SK-N-SH treated with all-trans-retinoic acid at 6 μM for 48 hours (cell line): ENCODE measurements at regions not wholly inside any gene's neighbourhood (a gene's known extent, or its start where the extent isn't known, plus 50 kb on each side); places are given as distances from the start of the nearest gene placed in this dataset.

Experiments used
- ATAC-seq: fragments of 200-7000 bp; cut with Tn5 transposase; 3 replicates; pipeline ENCODE4 v1.9.1; 2020; ENCODE audit warnings: mild to moderate bottlenecking, moderate library complexity
- ARNTL ChIP-seq: fragments of 450-650 bp; formaldehyde crosslinking; IDR thresholded peaks from 2 replicates; pipeline ENCODE4 v1.5.0; 2020; ENCODE audit warnings: low read depth, mild to moderate bottlenecking, moderate library complexity, borderline replicate concordance
- BACH2 ChIP-seq: fragments of 250-450 bp; sonication (Bioruptor Pico); IDR thresholded peaks from 2 replicates; pipeline ENCODE4 v1.9.0; 2021; ENCODE audit warnings: mild to moderate bottlenecking, borderline replicate concordance
- CSDC2 ChIP-seq: fragments of 250-450 bp; sonication (Bioruptor Pico); IDR thresholded peaks from 2 replicates; pipeline ENCODE4 v1.5.0; 2020; ENCODE audit warnings: mild to moderate bottlenecking, moderate library complexity
- ESRRG ChIP-seq: fragments of 250-450 bp; sonication (Bioruptor Pico); IDR thresholded peaks from 2 replicates; pipeline ENCODE4 v1.6.1; 2021; ENCODE audit warnings: mild to moderate bottlenecking
- GLIS3 ChIP-seq: fragments of 250-450 bp; sonication (Bioruptor Pico); IDR thresholded peaks from 2 replicates; pipeline ENCODE4 v1.5.0; 2020; ENCODE audit warnings: mild to moderate bottlenecking, moderate library complexity
- ISL1 ChIP-seq: fragments of 250-450 bp; sonication (Bioruptor Pico); IDR thresholded peaks from 2 replicates; pipeline ENCODE4 v2.1.2; 2022; ENCODE audit warnings: mild to moderate bottlenecking, moderate library complexity
- OSR1 ChIP-seq: fragments of 250-450 bp; sonication (Bioruptor Pico); IDR thresholded peaks from 2 replicates; pipeline ENCODE4 v1.8.0; 2022; ENCODE audit warnings: moderate library complexity, mild to moderate bottlenecking, inconsistent platforms
- PPARA ChIP-seq: fragments of 250-450 bp; sonication (Bioruptor Pico); IDR thresholded peaks from 2 replicates; pipeline ENCODE4 v1.5.0; 2020; ENCODE audit warnings: mild to moderate bottlenecking, borderline replicate concordance
- RARB ChIP-seq: fragments of 250-450 bp; sonication (Bioruptor Pico); IDR thresholded peaks from 2 replicates; pipeline ENCODE4 v1.8.0; 2021; ENCODE audit warnings: mild to moderate bottlenecking, moderate library complexity
- SNAI2 ChIP-seq: fragments of 250-450 bp; sonication (Bioruptor Pico); IDR thresholded peaks from 2 replicates; pipeline ENCODE4 v1.5.0; 2020; ENCODE audit warnings: mild to moderate bottlenecking, moderate library complexity
- TCF4 ChIP-seq: fragments of 250-450 bp; sonication (Bioruptor Pico); IDR thresholded peaks from 2 replicates; pipeline ENCODE4 v1.8.0; 2021; ENCODE audit warnings: mild to moderate bottlenecking, moderate library complexity, borderline replicate concordance
- TOX ChIP-seq: fragments of 250-450 bp; sonication (Bioruptor Pico); IDR thresholded peaks from 2 replicates; pipeline ENCODE4 v1.8.0; 2021; ENCODE audit warnings: mild to moderate bottlenecking, moderate library complexity, borderline replicate concordance
- ZFP3 ChIP-seq: fragments of 250-450 bp; sonication (Bioruptor Pico); IDR thresholded peaks from 2 replicates; pipeline ENCODE4 v1.5.0; 2020; ENCODE audit warnings: mild to moderate bottlenecking, moderate library complexity
- ZFP30 ChIP-seq: fragments of 450-650 bp; formaldehyde crosslinking; IDR thresholded peaks from 2 replicates; pipeline ENCODE4 v1.5.0; 2022; ENCODE audit warnings: mild to moderate bottlenecking, moderate library complexity
- ZNF565 ChIP-seq: fragments of 450-650 bp; formaldehyde crosslinking; conservative IDR thresholded peaks from 2 replicates; pipeline ENCODE4 v1.5.0; 2020; ENCODE audit warnings: low read depth, mild to moderate bottlenecking, moderate library complexity
- ZNF70 ChIP-seq: fragments of 450-650 bp; formaldehyde crosslinking; IDR thresholded peaks from 2 replicates; pipeline ENCODE4 v1.5.0; 2020; ENCODE audit warnings: mild to moderate bottlenecking, moderate library complexity
- ZNF8 ChIP-seq: fragments of 450-650 bp; formaldehyde crosslinking; IDR thresholded peaks from 2 replicates; pipeline ENCODE4 v1.5.0; 2020; ENCODE audit warnings: mild to moderate bottlenecking, moderate library complexity
- TF ChIP-seq, protein P1 (sequence below): fragments of 250-450 bp; sonication (Bioruptor Pico); IDR thresholded peaks from 2 replicates; pipeline ENCODE4 v1.5.0; 2020; ENCODE audit warnings: mild to moderate bottlenecking, moderate library complexity
- TF ChIP-seq, protein P2 (sequence below): fragments of 250-450 bp; sonication (Bioruptor Pico); IDR thresholded peaks from 2 replicates; pipeline ENCODE4 v1.8.0; 2021; ENCODE audit warnings: low read depth, mild to moderate bottlenecking, moderate library complexity, borderline replicate concordance
- TF ChIP-seq, protein P3 (sequence below): fragments of 250-450 bp; sonication (Bioruptor Pico); IDR thresholded peaks from 2 replicates; pipeline ENCODE4 v1.8.0; 2020; ENCODE audit warnings: mild to moderate bottlenecking, moderate library complexity, borderline replicate concordance
- TF ChIP-seq, protein P4 (sequence below): fragments of 250-450 bp; sonication (Bioruptor Pico); IDR thresholded peaks from 2 replicates; pipeline ENCODE4 v1.5.1; 2021; ENCODE audit warnings: mild to moderate bottlenecking, moderate library complexity

DNA sequence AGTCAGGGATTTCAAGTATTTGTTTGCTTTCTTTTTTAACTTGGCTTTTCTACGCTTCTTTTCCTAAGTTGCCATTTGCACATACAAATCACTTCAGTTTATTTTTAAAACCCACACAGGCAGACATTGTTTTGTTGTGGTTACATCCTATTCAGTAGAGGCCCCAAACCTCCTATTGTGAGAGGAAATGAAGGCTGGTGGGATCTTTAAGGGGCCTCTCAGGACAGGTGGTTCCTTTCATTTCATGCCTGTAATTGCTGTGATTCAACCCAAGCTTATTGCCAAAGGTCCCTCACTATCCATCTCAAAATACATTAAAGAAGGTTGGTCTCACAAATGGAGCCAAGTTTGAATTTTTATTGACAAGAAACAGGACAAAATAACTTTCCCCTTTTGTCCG, 257.1 kb downstream of the ADAMTS20 start:
- ATAC-seq: no peak
- no peak for TF ChIP-seq ZNF8 (CRISPR knock-in tag)

DNA sequence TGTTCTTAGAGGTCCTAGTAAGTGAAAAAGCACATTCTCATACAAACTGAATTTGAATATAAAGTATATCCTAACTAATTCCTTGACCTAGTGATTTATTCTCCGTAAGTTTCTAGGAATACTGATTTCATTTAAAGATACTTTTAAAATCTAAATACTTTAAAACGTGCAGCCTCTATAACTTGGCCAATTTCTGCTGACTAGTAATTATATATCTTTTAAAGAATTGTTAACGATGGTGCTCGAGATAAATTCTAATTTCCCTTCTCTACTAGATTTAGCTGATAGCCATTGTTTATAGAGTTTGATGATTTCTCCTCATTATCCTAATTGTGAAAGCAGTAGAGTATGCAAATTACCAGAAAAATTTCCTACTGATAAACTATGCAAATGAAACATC, 257.9 kb downstream of the ADAMTS20 start:
- ATAC-seq: no peak
- no peak for TF ChIP-seq BACH2 (CRISPR knock-in tag)
- no peak for TF ChIP-seq ESRRG (CRISPR knock-in tag)
- no peak for TF ChIP-seq ISL1 (CRISPR knock-in tag)
- no peak for TF ChIP-seq TCF4 (CRISPR knock-in tag)
- TF ChIP-seq GLIS3 (CRISPR knock-in tag): no peak
- TF ChIP-seq, protein P1, sequence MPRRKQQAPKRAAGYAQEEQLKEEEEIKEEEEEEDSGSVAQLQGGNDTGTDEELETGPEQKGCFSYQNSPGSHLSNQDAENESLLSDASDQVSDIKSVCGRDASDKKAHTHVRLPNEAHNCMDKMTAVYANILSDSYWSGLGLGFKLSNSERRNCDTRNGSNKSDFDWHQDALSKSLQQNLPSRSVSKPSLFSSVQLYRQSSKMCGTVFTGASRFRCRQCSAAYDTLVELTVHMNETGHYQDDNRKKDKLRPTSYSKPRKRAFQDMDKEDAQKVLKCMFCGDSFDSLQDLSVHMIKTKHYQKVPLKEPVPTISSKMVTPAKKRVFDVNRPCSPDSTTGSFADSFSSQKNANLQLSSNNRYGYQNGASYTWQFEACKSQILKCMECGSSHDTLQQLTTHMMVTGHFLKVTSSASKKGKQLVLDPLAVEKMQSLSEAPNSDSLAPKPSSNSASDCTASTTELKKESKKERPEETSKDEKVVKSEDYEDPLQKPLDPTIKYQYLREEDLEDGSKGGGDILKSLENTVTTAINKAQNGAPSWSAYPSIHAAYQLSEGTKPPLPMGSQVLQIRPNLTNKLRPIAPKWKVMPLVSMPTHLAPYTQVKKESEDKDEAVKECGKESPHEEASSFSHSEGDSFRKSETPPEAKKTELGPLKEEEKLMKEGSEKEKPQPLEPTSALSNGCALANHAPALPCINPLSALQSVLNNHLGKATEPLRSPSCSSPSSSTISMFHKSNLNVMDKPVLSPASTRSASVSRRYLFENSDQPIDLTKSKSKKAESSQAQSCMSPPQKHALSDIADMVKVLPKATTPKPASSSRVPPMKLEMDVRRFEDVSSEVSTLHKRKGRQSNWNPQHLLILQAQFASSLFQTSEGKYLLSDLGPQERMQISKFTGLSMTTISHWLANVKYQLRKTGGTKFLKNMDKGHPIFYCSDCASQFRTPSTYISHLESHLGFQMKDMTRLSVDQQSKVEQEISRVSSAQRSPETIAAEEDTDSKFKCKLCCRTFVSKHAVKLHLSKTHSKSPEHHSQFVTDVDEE (CRISPR knock-in tag): no peak
- no peak for TF ChIP-seq PPARA (CRISPR knock-in tag)
- TF ChIP-seq, protein P2, sequence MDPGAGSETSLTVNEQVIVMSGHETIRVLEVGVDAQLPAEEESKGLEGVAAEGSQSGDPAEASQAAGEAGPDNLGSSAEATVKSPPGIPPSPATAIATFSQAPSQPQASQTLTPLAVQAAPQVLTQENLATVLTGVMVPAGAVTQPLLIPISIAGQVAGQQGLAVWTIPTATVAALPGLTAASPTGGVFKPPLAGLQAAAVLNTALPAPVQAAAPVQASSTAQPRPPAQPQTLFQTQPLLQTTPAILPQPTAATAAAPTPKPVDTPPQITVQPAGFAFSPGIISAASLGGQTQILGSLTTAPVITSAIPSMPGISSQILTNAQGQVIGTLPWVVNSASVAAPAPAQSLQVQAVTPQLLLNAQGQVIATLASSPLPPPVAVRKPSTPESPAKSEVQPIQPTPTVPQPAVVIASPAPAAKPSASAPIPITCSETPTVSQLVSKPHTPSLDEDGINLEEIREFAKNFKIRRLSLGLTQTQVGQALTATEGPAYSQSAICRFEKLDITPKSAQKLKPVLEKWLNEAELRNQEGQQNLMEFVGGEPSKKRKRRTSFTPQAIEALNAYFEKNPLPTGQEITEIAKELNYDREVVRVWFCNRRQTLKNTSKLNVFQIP (CRISPR knock-in tag): no peak
- TF ChIP-seq, protein P3, sequence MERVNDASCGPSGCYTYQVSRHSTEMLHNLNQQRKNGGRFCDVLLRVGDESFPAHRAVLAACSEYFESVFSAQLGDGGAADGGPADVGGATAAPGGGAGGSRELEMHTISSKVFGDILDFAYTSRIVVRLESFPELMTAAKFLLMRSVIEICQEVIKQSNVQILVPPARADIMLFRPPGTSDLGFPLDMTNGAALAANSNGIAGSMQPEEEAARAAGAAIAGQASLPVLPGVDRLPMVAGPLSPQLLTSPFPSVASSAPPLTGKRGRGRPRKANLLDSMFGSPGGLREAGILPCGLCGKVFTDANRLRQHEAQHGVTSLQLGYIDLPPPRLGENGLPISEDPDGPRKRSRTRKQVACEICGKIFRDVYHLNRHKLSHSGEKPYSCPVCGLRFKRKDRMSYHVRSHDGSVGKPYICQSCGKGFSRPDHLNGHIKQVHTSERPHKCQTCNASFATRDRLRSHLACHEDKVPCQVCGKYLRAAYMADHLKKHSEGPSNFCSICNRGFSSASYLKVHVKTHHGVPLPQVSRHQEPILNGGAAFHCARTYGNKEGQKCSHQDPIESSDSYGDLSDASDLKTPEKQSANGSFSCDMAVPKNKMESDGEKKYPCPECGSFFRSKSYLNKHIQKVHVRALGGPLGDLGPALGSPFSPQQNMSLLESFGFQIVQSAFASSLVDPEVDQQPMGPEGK (CRISPR knock-in tag): no peak
- TF ChIP-seq OSR1 (CRISPR knock-in tag): no peak
- no peak for TF ChIP-seq ZNF70 (CRISPR knock-in tag)
- TF ChIP-seq ZFP3 (CRISPR knock-in tag): no peak
- no peak for TF ChIP-seq ZNF565 (CRISPR knock-in tag)
- TF ChIP-seq, protein P4, sequence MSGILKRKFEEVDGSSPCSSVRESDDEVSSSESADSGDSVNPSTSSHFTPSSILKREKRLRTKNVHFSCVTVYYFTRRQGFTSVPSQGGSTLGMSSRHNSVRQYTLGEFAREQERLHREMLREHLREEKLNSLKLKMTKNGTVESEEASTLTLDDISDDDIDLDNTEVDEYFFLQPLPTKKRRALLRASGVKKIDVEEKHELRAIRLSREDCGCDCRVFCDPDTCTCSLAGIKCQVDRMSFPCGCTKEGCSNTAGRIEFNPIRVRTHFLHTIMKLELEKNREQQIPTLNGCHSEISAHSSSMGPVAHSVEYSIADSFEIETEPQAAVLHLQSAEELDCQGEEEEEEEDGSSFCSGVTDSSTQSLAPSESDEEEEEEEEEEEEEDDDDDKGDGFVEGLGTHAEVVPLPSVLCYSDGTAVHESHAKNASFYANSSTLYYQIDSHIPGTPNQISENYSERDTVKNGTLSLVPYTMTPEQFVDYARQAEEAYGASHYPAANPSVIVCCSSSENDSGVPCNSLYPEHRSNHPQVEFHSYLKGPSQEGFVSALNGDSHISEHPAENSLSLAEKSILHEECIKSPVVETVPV (CRISPR knock-in tag): no peak
- TF ChIP-seq ARNTL: no peak
- TF ChIP-seq ZFP30 (CRISPR knock-in tag): no peak
- TF ChIP-seq CSDC2: no peak
- TF ChIP-seq TOX (CRISPR knock-in tag): no peak
- no peak for TF ChIP-seq RARB (CRISPR knock-in tag)
- no peak for TF ChIP-seq SNAI2

DNA sequence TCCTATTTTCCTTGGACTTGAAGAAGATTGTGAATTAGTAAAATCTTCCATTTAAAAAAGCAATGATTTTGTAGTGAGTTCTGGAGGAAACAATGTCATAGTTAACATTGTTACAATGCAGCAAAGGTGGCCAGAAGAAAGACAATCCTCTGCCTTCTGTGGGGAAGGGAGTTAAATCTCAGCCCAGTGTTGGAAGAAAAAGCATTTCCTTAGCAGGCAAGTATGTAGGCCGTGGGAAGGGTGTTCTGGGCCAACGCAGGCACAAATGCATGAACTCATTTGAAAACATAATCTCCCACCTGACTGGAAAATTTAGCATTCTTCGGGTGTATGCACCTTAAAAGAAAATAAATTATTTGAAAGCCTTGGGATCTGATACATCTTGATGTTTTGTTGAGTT, 258.6 kb downstream of the ADAMTS20 start:
- TF ChIP-seq ZNF8 (CRISPR knock-in tag): no peak
- TF ChIP-seq ISL1 (CRISPR knock-in tag): no peak
- TF ChIP-seq ARNTL: no peak
- TF ChIP-seq CSDC2: no peak
- no peak for TF ChIP-seq ZFP30 (CRISPR knock-in tag)
- no peak for TF ChIP-seq ZNF565 (CRISPR knock-in tag)
- no peak for TF ChIP-seq OSR1 (CRISPR knock-in tag)
- no peak for TF ChIP-seq TCF4 (CRISPR knock-in tag)
- TF ChIP-seq ESRRG (CRISPR knock-in tag): no peak
- no peak for TF ChIP-seq ZFP3 (CRISPR knock-in tag)
- no peak for TF ChIP-seq TOX (CRISPR knock-in tag)
- no peak for TF ChIP-seq PPARA (CRISPR knock-in tag)
- TF ChIP-seq, protein P2 (CRISPR knock-in tag): no peak

More for the DNA sequence above, 258.6 kb downstream of the ADAMTS20 start:
- ATAC-seq: no peak
